ENCODE measurements at regions not wholly inside any gene's neighbourhood (a gene's known extent, or its start where the extent isn't known, plus 50 kb on each side); places are given as distances from the start of the nearest gene placed in this dataset.

DNA sequence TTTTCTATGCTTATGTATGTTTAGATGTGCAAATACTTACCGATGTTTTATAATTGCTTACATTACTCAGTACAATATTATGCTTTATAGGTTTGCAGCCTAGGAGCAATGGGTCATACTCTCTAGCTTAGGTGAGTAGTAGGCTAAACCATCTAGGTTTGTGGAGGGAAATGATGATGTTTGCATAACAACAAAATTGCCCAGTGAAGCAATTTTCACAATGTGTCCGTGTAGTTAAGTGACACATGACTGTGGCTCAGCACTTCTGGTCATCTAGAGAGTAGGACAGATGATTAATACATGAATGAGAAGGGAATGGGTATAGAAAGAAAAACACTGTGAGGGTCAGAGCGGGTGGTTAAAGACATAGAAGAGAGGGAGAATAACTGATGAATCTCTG lies 2116.2 kb upstream of the PIK3C3 start:
- TF ChIP-seq, protein P1, sequence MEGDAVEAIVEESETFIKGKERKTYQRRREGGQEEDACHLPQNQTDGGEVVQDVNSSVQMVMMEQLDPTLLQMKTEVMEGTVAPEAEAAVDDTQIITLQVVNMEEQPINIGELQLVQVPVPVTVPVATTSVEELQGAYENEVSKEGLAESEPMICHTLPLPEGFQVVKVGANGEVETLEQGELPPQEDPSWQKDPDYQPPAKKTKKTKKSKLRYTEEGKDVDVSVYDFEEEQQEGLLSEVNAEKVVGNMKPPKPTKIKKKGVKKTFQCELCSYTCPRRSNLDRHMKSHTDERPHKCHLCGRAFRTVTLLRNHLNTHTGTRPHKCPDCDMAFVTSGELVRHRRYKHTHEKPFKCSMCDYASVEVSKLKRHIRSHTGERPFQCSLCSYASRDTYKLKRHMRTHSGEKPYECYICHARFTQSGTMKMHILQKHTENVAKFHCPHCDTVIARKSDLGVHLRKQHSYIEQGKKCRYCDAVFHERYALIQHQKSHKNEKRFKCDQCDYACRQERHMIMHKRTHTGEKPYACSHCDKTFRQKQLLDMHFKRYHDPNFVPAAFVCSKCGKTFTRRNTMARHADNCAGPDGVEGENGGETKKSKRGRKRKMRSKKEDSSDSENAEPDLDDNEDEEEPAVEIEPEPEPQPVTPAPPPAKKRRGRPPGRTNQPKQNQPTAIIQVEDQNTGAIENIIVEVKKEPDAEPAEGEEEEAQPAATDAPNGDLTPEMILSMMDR (IDR thresholded peaks at IDR 0.05; ENCODE audit: extremely low read depth in 1 of 2, insufficient read depth in 1 of 2, low read depth in 1 of 2, low read length in 2 of 2): no peak
- TF ChIP-seq POLR2AphosphoS5 (IDR thresholded peaks at IDR 0.05; ENCODE audit: insufficient read depth, low read depth, low read length) (no peak), POLR2A (IDR thresholded peaks at IDR 0.05; ENCODE audit: low read depth, low read length) (no peak), JUN (IDR thresholded peaks at IDR 0.05; ENCODE audit: borderline replicate concordance, insufficient read depth, insufficient read length, low read depth) (no peak), EZH2 (IDR thresholded peaks at IDR 0.05; ENCODE audit: borderline replicate concordance, low read depth, low read length, severe bottlenecking) (no peak), GATA2 (IDR thresholded peaks at IDR 0.05; ENCODE audit: insufficient read depth, insufficient read length, low read depth, low read length) (no peak), FOS (IDR thresholded peaks at IDR 0.05; ENCODE audit: borderline replicate concordance, insufficient read depth, low read length) (no peak), MYC (IDR thresholded peaks at IDR 0.05; ENCODE audit: low read depth, low read length) (no peak)
- TF ChIP-seq, protein P2, sequence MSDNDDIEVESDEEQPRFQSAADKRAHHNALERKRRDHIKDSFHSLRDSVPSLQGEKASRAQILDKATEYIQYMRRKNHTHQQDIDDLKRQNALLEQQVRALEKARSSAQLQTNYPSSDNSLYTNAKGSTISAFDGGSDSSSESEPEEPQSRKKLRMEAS (IDR thresholded peaks at IDR 0.05; ENCODE audit: insufficient read depth, insufficient read length): no peak

All from endothelial cell of umbilical vein (primary cell).